Stimulated activated naive CD8-positive, alpha-beta T cell treated with anti-CD3 and anti-CD28 coated beads, Interleukin-15, Interleukin-2, amounts not matched to agents 100 ng/mL and 50 ng/mL, for 24 hours (primary cell): ENCODE measurements at regions not wholly inside any gene's neighbourhood (a gene's known extent, or its start where the extent isn't known, plus 50 kb on each side); places are given as distances from the start of the nearest gene placed in this dataset.

Experiments
- H3K27ac Mint-ChIP-seq: one replicate; pipeline ENCODE4 v1.8.0; 2021; ENCODE audit warnings: mild to moderate bottlenecking, mixed read lengths
- H3K27me3 Mint-ChIP-seq: one replicate; pipeline ENCODE4 v1.8.0; 2021; ENCODE audit warnings: mixed read lengths
- H3K36me3 Mint-ChIP-seq: one replicate; pipeline ENCODE4 v1.8.0; 2021; ENCODE audit warnings: low read depth, mixed read lengths
- H3K4me1 Mint-ChIP-seq: one replicate; pipeline ENCODE4 v1.8.0; 2021; ENCODE audit warnings: low read depth, mixed read lengths
- H3K4me3 Mint-ChIP-seq: one replicate; pipeline ENCODE4 v1.8.0; 2021; ENCODE audit warnings: mild to moderate bottlenecking, mixed read lengths
- H3K9me3 Mint-ChIP-seq: one replicate; pipeline ENCODE4 v1.8.0; 2021; ENCODE audit warnings: mixed read lengths

GRCh38 chr5:144577676-144578075 is 407.0 kb downstream of the KCTD16 start:
- no peak overlapping the region for H3K4me3 Mint-ChIP-seq
- H3K4me1 Mint-ChIP-seq: no peaks in the 10 kb centered on the region
- H3K27ac Mint-ChIP-seq: no peak overlapping the region
- H3K36me3 Mint-ChIP-seq: no peaks in the 10 kb centered on the region
- peaks cover 3% of the 10 kb centered on the region for H3K9me3 Mint-ChIP-seq
- no peaks in the 10 kb centered on the region for H3K27me3 Mint-ChIP-seq

- Mint-ChIP-seq H3K4me1 (no peaks in the 10 kb centered on the region), H3K36me3 (no peaks in the 10 kb centered on the region), H3K4me3 (no peak overlapping the region)
Measured at GRCh38 chr5:144575736-144576135, 405.1 kb downstream of the KCTD16 start.

GRCh38 chr5:144567421-144567780 is 396.7 kb downstream of the KCTD16 start:
- no peaks in the 10 kb centered on the region for H3K27me3 Mint-ChIP-seq
- H3K4me1 Mint-ChIP-seq: no peaks in the 10 kb centered on the region
- H3K9me3 Mint-ChIP-seq: peaks cover 17% of the 10 kb centered on the region
- no peak overlapping the region for H3K27ac Mint-ChIP-seq
- no peaks in the 10 kb centered on the region for H3K36me3 Mint-ChIP-seq
- H3K4me3 Mint-ChIP-seq: no peak overlapping the region

More at GRCh38 chr5:144575736-144576135, 405.1 kb downstream of the KCTD16 start:
- H3K9me3 Mint-ChIP-seq: peaks cover 3% of the 10 kb centered on the region
- H3K27me3 Mint-ChIP-seq: no peaks in the 10 kb centered on the region
- no peak overlapping the region for H3K27ac Mint-ChIP-seq

GRCh38 chr5:144566747-144567420 is 396.2 kb downstream of the KCTD16 start:
- no peaks in the 10 kb centered on the region for H3K36me3 Mint-ChIP-seq
- no peak overlapping the region for H3K27ac Mint-ChIP-seq
- H3K27me3 Mint-ChIP-seq: no peaks in the 10 kb centered on the region
- H3K4me1 Mint-ChIP-seq: no peaks in the 10 kb centered on the region
- H3K4me3 Mint-ChIP-seq: no peak overlapping the region
- H3K9me3 Mint-ChIP-seq: peaks cover 17% of the 10 kb centered on the region

GRCh38 chr5:144549580-144549979 is 378.9 kb downstream of the KCTD16 start:
- Mint-ChIP-seq H3K4me3 (no peak overlapping the region), H3K9me3 (peaks cover 9% of the 10 kb centered on the region), H3K4me1 (no peaks in the 10 kb centered on the region), H3K27ac (no peak overlapping the region), H3K36me3 (no peaks in the 10 kb centered on the region), H3K27me3 (no peaks in the 10 kb centered on the region)

GRCh38 chr5:144548936-144549335 is 378.3 kb downstream of the KCTD16 start:
- Mint-ChIP-seq H3K4me1 (no peaks in the 10 kb centered on the region), H3K36me3 (no peaks in the 10 kb centered on the region), H3K9me3 (peaks cover 8% of the 10 kb centered on the region), H3K4me3 (no peak overlapping the region), H3K27ac (no peak overlapping the region), H3K27me3 (no peaks in the 10 kb centered on the region)

GRCh38 chr5:144547098-144547499 is 376.4 kb downstream of the KCTD16 start:
- H3K4me1 Mint-ChIP-seq: no peaks in the 10 kb centered on the region
- H3K27ac Mint-ChIP-seq: no peak overlapping the region
- H3K36me3 Mint-ChIP-seq: no peaks in the 10 kb centered on the region
- H3K9me3 Mint-ChIP-seq: peaks cover 6% of the 10 kb centered on the region
- H3K27me3 Mint-ChIP-seq: no peaks in the 10 kb centered on the region
- H3K4me3 Mint-ChIP-seq: no peak overlapping the region

GRCh38 chr5:144538845-144539244 is 368.2 kb downstream of the KCTD16 start:
- Mint-ChIP-seq H3K9me3 (no peaks in the 10 kb centered on the region), H3K27me3 (no peaks in the 10 kb centered on the region), H3K4me1 (no peaks in the 10 kb centered on the region), H3K27ac (no peak overlapping the region), H3K4me3 (no peak overlapping the region), H3K36me3 (no peaks in the 10 kb centered on the region)
